Embryonic facial prominence (tissue), 1 donor: ENCODE measurements at regions not wholly inside any gene's neighbourhood (a gene's known extent, or its start where the extent isn't known, plus 50 kb on each side); places are given as distances from the start of the nearest gene placed in this dataset.
"Not testable (repeated sequence)": the region's sequence is repeated elsewhere in the genome, so short reads cannot be mapped to it uniquely, and the experiment has no call there.

Source experiments
- DNase-seq: peaks from one replicate; pipeline ENCODE4 v3.0.0-alpha.2; 2016; ENCODE audit errors: extremely low spot score

DNA sequence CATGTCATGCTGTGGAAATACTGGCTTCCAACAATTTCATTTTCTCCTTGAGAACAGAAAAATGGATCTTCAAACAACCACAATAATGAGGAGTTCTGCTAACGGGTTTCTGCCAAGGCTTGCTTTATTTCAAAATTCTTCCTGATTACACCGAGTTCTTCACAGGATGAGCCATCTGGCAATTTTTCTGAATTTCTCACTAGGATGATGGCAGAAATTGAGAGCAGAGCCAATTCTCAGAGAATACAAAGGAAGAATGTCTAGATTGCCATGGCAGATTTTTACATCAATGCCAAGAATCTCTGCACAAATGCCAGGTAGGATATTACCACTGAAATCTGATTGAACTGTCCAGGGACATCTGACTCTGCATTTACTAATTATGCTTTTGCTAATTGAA is 619.0 kb upstream of the CHRM3 start:
- no peak for DNase-seq

DNA sequence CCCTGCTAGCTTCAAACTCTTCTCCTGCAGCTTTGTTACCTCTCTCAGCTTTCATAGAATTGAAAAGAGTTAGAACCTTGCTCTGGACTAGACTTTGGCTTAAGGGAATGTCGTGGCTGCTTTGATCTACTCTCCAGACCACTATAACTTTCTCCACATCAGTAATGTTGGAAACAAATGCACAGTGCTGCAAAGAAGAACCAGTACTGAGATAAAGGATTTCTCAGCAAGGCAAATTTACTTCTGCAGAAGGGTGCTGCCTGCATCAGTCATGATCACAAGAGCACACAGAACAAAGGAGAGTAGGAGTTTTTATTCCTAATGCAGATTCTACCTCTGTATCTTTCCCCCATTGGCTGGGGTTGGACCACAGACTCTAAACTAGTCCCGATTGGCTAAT is 621.6 kb upstream of the CHRM3 start:
- DNase-seq = no peak

DNA sequence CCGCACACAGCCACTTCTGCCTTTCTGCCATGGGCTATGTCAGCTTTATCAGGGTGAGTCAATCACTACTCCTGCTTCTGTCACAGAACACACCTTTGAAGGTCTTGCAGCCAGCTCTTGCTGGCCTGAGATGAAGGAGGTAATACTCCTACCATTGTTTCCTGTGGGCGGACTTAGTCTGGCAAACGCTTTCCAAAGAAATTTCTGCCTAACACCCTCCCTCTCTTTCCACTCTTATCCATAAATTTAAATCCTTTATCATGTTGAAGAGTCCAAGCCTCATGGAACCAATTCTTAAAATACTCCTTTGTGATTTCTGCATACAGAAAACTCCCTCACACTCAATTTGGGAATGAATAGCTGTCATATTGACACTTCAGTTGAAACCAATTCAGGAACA is 633.1 kb upstream of the CHRM3 start:
- DNase-seq = no peak

DNA sequence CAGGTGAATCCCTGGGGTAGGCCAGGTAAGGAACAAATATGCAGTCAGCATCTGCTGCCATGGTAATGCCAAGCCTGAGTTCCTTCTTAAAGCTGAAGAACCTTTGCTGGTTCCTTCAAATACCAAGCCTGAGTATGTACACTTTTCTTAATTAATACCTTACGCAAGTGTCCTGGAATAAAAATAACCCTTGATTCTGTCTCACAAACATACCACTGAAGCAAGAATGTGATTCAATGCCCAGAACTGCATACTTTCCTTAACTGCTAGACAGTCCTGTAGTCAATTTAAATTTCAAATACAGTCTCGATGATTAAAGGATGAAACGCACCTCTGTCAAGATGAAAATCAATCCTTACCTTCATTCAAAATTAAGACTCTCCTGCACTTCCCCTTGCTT is 634.0 kb upstream of the CHRM3 start:
- no peak for DNase-seq

DNA sequence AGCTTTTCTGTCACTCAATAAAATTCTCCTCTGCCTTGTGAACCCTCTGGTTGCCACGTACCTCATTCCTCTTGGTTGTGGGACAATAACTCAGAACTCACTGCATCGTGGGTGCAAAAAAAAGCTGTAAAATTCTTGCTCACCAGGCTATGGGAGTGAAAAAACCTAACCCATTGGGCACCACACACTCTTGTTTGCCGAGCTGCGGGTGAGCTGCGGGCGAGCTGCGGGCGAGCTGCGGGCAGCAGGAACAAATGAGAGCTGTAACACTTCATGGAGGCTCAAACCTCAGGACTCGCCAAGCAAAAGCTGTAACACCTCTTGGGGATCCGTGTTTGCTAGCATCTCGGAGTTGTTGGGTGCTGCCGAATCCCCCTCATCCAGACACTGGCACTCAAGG is 641.3 kb upstream of the CHRM3 start:
- no peak for DNase-seq

DNA sequence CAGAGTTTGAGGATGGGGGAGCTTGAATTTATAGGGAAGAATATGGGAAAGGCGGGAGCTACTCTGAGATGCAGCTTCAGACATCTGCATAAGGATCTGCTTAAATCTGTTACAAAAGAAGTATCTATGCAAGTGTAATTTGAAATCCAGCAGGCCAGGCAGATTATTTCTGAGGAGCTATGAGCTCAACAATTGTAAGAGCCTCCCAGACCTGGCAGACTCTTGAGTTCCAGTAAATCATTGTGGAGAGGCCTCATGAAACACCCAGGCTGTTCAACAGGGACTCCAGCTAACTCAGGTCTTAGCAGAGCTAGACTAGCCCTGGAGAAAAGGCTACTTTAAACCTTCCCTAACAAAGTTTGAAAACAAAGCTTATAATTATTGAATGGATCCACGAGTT is 647.5 kb upstream of the CHRM3 start:
- no peak for DNase-seq

DNA sequence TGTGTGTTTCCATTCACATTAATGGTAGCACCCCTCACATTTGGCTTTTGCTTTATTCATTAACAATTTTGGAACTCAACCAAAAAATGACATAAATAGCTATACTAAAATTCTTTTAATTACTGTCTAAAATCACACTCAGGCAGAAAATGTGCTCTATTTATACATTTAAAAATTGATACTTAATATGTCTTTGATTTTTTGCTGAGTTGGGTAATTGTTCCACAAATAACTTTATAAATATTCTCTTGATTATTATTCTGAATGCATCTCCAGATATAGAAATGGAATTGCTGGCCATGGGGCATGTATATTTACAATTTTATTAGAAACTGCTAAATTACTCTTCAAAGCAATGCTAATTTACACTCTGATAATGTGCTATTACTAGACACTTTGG is 658.7 kb upstream of the CHRM3 start:
- no peak for DNase-seq

DNA sequence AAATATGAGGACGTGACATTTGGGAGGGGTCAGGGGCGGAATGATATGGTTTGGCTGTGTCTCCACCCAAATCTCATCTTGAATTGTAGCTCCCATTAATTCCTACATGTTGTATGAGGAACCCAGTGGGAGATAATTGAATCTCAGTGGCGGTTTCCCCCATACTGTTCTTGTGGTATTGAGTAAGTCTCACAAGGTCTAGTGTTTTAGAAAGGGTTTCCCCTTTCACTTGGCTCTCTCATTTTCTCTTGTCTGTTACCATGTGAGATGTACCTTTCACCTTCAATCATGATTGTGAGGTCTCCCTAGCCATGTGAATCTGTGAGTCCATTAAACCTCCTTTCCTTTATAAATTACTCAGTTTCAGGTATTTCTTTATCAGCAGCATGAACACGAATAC is 663.6 kb upstream of the CHRM3 start:
- DNase-seq = no peak

DNA sequence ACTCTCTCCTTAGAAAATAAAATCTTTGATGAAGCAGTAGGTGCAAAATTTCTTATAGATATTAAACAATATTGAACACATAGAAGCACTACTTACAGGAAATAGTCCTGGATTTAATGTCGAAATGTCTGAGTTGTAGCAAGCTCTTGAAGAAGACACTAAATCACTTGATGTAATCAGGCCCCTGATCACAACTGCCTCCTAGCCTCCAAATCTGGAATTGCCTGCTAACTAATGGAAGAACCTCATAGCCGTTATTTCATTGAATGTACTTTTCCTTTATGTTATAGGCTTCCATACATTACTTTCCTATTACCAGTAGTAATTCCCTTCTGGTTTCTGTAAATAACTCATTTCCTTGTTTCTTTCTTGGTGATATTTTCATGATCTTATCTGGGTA is 675.7 kb upstream of the CHRM3 start:
- no peak for DNase-seq

DNA sequence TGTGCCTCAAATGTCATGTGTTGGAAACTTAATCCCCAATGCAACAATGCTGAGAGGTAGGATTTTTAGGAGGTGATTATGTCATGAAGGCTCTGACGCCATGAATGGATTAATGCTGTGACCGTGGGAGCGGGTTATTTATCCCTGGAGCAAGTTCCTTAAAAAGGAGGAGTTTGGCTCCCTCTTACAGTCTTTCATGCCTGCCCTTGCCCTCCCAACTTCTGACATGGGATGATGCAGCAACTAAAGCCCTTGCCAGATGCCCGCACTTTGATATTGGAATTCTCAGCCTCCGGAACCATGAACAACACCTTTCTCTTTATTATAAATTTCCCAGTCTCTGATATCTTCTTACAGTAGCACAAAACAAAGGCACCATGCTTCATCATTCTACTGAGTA is 685.3 kb upstream of the CHRM3 start:
- no peak for DNase-seq

DNA sequence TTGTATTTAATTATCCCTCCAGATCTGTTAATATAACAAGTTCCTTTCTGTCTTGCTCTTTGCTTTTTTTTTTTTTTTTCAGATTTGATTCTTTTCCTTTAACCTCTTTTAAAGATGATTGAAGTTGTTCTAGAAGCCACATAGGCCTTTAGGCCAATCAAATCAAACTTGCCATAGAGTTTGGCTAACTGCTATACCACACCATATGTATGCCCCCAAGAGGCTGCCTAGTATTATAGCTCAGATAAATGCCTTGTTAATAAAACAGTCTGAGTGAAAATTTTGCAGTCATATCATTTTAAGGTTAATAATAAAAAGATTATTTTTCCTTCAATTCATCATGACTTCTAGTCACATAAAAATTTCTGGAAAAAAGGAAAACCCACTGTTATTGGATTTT is 696.0 kb upstream of the CHRM3 start:
- DNase-seq = no peak

DNA sequence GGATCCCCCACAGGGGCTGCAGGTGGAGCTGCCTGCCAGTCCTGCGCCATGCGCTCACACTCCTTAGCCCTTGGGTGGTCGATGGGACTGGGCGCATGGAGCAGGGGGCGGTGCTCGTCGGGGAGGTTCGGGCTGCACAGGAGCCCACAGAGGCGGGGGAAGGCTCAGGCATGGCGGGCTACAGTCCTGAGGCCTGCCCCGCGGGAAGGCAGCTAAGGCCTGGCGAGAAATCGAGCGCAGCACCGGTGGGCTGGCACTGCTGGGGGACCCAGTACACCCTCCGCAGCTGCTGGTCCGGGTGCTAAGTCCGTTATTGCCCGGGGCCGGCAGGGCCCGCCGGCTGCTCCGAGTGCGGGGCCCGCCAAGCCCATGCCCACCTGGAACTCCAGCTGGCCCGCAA is 701.8 kb upstream of the CHRM3 start:
- not testable (repeated sequence) for DNase-seq

DNA sequence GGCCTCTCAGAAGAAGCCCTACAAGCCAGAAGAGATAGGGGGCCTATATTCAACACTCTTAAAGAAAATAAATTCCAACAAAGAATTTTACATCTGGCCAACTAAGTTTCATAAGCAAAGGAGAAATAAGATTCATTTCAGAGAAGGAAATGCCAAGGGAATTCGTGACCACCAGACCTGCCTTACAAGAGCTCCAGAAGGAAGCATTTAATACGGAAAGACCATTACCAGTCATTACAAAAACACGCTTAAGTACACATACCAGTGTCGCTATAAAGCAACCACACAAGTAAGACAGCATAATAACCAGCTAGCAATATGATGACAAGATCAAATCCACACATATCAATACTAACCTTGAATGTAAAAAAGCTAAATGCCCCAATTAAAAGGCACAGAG is 704.9 kb upstream of the CHRM3 start:
- DNase-seq = no peak

DNA sequence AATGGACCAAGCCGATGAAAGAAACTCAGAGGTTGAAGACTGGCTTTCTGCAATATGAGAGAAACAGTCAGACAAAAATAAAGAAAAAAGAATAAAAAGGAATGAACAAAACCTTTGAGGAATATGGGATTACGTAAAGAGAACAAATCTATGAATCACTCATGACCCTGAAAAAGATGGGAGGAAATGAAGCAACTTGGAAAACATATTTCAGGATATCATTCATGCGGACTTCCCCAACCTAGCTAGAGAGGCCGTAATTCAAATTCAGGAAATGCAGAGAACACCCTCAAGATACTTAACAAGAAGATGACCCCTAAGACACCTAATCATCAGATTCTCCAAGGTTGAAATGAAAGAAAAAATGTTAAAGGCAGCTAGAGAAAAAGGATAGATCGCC is 705.3 kb upstream of the CHRM3 start:
- DNase-seq = no peak

DNA sequence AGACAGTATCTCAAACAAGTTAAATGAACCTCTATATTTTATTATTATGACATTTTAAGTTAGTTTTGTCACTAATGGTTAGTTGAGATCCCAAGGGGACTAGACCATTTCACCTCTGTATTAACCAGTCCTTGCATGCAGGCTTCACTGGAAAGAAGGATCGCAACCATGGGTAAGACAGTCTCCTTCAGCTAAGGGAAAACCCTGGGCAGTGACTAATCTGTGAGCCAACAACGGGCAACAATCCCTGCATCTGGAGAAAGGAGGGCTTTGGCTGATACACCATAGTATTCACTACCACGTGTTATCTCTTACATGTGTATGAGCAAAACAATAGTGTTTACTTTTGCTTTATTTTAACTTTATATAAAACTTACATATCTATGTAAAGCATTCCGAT is 708.8 kb upstream of the CHRM3 start:
- DNase-seq = no peak

DNA sequence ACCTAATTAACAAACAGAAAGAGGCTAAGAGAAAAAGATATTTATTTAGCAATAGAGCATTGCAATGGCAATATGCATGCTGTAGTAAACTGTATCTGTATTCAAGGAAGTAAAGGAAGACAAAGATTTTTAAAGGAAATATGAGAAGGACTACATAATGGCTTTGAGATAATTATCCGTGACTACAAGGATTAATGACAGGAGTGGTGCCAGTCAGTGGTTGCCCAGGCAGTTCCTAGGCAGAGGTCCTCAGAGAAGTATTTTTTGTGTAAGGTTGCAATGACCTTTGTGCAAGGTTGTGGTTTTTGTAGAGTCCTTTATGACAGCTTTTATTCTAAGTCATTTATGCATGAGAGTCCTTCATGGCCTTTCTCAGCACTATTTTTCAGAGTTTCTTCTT is 711.1 kb upstream of the CHRM3 start:
- no peak for DNase-seq

DNA sequence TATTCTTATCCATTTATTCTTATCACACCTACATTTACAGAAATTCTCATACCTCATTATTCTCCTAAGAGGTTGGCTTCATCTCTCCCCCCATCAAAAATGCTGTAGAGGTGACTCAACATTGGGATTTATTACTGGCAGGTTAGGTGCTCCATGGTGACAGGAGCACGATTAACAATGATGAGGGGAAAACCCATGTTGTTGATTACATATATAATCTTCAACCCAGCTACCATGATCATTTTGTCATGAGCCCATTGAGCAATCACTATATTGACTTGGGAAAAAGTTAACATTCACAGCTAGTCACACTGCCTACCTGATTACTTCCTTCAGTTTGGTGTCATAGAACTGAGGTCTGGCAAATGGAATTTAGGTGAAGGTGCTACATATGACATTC is 712.1 kb upstream of the CHRM3 start:
- DNase-seq = no peak

DNA sequence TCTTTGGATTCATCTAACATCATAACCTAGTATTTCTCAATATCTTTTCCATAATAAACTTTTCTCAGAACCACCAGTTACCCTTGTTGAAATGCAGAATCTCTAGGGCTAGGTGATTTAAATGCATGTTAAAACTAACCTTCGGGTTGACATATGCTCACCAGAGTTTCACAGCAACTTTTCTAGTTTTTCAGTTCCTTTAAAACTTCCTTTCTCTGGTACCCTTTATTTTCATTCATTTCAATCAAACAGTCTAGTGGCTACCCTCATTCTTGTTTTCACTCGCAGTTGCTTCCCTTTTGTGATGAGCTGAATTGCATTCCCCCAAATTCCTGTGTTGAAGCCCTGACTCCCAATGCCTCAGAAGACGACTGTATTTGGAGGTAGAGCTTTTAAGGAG is 712.8 kb upstream of the CHRM3 start:
- DNase-seq = no peak

DNA sequence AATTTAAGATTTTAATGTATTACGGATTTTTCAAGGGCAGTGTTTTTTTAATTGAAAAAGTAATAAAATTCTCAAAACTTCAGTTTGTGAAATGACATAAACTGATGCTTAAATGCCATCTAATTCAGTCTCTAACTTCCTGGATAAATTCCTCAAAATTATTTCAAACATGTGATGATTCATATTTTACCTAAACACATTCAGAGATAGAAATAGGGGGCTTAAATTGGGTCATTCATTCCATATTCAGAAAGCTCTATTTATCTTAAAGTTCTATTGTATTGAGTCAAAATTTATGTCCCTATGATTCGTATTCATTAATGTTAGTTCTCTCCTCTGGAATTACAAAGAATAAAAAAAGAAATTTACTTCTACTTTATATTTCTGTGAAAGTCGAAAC is 713.6 kb upstream of the CHRM3 start:
- DNase-seq = no peak

DNA sequence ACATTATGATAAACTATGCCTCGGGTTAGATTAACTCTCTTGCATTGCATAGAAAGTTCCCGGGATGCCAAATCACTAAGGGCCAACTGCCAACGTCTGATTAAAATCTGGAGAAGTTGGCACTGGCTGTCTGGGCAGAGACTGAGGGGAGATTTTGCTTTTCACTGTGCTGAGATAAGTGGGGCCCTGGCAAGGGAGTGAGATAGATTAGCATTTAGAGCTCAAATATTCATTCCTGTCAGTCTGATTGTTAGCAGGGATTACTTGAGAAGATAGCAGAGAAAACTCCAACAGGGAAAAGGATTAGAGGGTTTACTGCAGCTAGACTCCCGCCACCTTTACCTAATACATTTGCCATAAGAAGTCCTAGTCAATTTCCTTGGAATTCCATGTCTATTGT is 714.1 kb upstream of the CHRM3 start:
- no peak for DNase-seq

DNA sequence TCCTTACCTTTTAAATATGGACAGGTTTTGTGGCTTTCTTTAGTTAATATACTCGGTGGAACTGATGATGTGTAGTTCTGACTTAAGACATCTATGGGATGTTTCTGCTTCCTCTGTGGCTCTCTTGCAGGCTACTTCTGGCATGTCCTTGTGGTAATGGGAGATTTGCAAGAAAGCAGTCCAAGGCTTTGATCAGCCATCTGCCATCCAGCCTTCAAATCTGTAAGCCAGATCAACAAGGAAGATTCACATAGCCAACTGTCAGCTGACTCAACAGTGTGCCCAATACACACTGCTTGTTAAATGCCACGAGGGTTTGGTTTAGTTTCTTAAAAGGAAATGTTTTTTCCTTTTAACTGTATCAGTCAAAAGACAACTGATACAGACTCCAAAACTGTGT is 722.2 kb upstream of the CHRM3 start:
- DNase-seq = no peak

DNA sequence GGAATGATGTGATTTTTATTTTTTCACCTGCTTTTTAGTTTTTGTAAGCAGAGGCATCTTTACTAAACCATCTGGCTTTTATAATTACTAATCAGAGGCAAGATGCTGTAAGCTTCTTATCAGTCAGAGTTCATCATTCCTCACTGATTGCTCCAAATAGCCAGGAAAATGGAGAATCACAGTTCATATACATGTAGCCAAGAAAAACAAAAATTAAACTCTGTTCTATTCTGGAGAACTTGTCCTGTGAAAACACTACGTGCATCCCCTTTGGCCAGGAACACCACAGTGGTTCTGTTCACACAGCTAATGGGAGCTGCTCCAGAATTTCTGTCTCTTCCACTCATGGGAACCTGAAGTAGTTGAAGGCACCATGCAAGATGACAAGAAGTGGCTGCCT is 725.5 kb upstream of the CHRM3 start:
- DNase-seq = no peak

DNA sequence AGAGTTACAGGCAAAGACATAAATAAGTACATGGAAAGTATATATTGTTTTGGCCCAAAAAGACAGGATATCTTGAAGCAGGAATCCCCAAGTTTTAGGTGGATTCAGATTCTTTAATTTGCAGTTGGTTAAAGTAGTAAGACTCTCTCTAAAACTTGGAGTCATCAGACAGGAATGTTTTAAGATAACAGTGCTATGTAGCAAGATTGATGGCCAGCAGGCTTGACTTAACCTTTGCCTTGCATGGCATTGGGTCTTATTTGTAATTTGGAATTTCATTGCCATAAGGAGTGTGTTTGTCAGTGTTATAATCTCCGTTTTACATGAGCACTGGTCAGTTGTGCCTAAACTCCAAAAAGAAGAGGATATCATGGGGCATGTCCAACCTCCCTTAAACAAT is 727.6 kb upstream of the CHRM3 start:
- no peak for DNase-seq

DNA sequence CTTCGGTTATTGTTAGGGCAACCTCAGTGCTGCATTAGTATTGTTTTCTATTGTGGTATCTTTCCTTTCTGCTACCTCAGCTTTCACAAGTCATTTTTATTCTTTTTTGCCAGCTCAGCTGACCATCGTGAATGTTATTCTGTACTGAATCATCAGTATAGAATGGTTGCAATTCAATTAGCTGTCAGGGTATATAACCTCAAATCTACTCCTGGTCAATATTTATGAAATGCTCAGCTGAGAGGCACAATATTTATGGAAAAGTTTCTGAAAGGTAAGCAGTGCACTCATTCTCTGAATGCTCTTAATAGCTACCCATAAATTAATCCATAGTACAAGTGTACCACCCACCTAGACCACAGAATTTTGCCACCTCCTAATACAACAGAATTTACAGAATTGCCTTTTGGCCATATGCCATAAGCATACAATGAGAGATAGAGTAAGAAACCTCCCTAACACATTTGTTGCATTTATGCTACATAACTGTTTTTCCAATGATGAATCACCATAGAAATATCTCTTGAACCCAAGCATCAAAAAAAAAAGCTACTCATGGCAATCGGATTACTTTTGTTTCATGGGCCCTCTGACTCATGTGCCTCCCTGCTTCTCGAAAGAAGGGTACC is 732.6 kb upstream of the CHRM3 start:
- DNase-seq = no peak
